ENCODE measurements at regions not wholly inside any gene's neighbourhood (a gene's known extent, or its start where the extent isn't known, plus 50 kb on each side); places are given as distances from the start of the nearest gene placed in this dataset.

DNA sequence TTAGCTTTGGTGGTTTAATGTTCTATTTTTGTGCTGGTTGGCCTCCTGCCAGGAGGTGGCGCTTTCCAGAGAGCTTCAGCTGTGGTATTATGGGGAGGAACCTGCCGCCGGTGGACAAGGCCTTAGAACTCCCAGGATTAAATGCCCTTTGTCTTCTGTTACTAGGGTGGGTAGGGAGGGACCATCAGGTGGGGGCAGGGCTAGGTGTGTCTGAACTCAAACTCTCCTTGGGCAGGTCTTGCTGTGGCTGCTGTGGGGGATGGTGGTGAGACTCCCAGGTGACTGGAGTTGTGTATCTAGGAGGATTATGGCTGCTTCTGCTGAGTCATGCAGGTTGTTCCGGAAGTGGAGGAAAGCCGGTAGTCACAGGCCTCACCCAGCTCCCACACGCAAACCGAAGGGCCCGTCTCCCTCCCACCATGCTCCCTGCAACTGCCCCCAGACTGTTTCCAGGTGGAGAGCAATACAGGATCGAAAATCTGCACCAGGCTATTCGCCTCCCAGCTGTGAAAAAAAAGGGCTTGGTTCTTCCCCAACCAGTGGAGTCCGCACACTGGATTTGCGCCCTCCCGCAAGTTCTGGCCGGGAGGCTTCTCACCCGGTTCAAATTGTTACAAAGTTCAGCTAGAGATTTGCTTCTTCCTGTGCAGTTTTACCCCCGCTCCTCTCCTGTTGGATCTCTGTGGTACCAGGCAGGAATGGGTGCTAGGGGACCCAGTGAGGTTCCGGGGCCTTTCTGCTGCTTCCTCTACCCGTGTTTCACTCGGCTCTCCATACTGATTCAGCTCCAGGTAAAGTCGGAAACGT lies 220.5 kb downstream of the CENPF start (continued):
- TF ChIP-seq EGR1 (IDR thresholded peaks at IDR 0.05; ENCODE audit: borderline replicate concordance, low read depth, low read length) (no peak), HDAC6 (IDR thresholded peaks at IDR 0.05; ENCODE audit: low read depth, low read length) (no peak), SIN3A (conservative IDR thresholded peaks at IDR 0.05 in 1 of 2, IDR thresholded peaks at IDR 0.05 in 1 of 2; ENCODE audit: low read depth in 1 of 2, low read length in 2 of 2) (no peak), TAF1 (IDR thresholded peaks at IDR 0.05; ENCODE audit: low read depth, low read length) (no peak), RNF2 (IDR thresholded peaks at IDR 0.05; ENCODE audit: borderline replicate concordance, low read depth, low read length, missing control alignments, poor library complexity, severe bottlenecking) (no peak), CHD1 (IDR thresholded peaks at IDR 0.05; ENCODE audit: low read depth, low read length) (no peak), MAFK (IDR thresholded peaks at IDR 0.05; ENCODE audit: low read depth, low read length) (no peak; the same call in 1 of the 2 replicates)
